ENCODE measurements at regions not wholly inside any gene's neighbourhood (a gene's known extent, or its start where the extent isn't known, plus 50 kb on each side); places are given as distances from the start of the nearest gene placed in this dataset.

DNA sequence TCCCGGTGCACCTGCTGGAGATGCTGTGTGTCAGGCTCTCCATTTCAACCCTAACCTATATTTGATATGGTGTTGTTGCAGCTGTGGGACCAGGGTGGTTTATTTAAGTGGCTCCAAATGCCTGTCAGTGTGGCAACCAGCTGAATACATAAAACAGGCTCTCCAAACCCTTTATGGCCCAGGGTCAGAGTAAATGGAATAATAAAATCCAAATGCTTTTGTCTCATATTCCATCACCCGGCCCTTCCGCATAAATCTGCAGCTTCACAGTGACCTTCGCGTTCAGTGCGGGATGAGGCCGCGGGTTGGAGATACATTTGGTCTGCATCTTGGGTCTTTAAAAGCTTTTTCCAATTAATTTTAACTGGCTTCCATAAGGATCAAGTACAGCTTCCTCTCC lies 382.1 kb upstream of the NR2F2 start:
- no peak for DNase-seq (ENCODE audit: low read depth)
- no peak overlapping the region for H3K4me3 ChIP-seq (ENCODE audit: low read length)
- TF ChIP-seq, protein P1, sequence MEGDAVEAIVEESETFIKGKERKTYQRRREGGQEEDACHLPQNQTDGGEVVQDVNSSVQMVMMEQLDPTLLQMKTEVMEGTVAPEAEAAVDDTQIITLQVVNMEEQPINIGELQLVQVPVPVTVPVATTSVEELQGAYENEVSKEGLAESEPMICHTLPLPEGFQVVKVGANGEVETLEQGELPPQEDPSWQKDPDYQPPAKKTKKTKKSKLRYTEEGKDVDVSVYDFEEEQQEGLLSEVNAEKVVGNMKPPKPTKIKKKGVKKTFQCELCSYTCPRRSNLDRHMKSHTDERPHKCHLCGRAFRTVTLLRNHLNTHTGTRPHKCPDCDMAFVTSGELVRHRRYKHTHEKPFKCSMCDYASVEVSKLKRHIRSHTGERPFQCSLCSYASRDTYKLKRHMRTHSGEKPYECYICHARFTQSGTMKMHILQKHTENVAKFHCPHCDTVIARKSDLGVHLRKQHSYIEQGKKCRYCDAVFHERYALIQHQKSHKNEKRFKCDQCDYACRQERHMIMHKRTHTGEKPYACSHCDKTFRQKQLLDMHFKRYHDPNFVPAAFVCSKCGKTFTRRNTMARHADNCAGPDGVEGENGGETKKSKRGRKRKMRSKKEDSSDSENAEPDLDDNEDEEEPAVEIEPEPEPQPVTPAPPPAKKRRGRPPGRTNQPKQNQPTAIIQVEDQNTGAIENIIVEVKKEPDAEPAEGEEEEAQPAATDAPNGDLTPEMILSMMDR (conservative IDR thresholded peaks at IDR 0.05; ENCODE audit: low read depth, low read length), result no peak

DNA sequence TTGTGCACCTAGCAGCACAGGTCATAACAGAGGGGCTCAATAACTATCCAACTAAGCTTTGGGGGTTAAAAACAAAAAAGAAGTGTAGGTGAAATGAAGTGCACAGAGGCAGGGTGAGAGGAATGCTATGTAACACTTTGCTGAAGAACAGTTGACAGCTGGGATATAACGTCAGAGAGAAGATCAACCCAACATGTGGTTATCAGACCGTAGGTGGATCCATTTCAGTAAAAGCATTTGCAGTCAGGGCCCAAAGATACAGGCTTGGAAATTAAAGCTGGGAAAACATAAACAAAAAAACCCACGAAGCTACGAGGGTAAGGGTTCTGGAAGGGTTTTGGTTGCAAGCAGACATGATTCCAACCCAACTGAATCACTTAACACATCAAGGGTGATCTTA lies 377.5 kb upstream of the NR2F2 start:
- no peak overlapping the region for H3K4me3 ChIP-seq (ENCODE audit: low read length)
- DNase-seq (ENCODE audit: low read depth), result no peak
- TF ChIP-seq, protein P1 (conservative IDR thresholded peaks at IDR 0.05; ENCODE audit: low read depth, low read length), result no peak

DNA sequence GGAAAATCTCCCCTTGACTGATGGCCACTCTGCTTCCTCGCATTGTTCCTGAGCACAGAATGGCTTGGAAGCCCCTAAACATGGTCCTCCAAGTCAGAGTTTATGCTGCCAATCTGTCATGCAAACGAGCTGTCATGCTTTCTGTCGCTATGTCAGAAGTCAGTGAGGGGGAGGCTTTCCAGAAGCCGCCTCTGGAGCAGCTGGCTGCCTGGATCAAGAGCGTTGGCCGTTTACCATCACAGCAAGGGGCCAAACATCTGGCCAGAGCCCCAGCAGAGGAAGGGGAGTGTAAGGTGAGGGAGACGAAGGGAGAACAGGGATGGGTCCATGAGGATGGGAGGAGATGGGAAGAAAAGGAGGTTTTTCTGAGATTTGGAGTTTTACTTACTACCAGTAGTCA lies 372.6 kb upstream of the NR2F2 start:
- H3K4me3 ChIP-seq (ENCODE audit: low read length), result no peak overlapping the region
- TF ChIP-seq, protein P1 (conservative IDR thresholded peaks at IDR 0.05; ENCODE audit: low read depth, low read length), result no peak
- no peak for DNase-seq (ENCODE audit: low read depth)

DNA sequence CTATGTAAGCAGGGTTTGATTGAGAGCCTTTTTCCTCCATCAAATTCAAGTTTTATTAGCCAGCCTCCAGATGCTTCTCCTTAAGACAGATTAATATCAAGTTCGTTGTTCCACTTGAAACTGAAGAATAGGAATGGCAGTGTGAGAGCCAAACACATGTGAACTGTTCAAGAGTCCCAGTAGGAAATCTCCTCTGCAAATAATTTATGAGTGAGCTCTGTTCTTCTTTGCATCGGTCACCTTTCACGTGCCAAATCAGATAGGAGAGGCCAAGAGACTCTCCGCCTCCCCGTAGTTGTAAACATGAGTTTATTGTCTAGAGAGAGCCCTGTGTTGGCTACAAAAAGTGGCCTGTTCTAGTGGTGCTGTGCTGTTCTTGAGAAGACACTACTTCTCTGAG lies 372.1 kb upstream of the NR2F2 start:
- no peak for DNase-seq (ENCODE audit: low read depth)
- no peak overlapping the region for H3K4me3 ChIP-seq (ENCODE audit: low read length)
- TF ChIP-seq, protein P1 (conservative IDR thresholded peaks at IDR 0.05; ENCODE audit: low read depth, low read length), result no peak

DNA sequence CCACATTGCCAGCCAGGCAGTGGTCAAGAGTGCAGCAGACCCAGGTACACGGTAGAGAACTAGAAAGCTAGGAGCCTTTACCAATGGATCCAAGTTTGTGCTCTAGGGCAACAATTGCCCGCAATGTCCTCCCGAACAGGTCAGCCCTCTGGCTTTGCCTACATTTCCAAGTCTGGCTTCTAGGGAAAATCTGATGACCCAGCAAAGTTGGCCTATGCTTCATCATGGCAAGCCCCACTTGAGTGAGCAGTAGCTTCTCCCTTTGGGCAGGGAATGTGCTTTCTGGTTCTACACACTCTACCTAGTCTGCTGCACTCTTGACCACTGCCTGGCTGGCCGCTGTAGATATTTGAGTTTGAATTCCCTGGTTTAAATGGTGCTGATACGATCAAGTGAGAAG lies 361.6 kb upstream of the NR2F2 start:
- no peak overlapping the region for H3K4me3 ChIP-seq (ENCODE audit: low read length)
- no peak for DNase-seq (ENCODE audit: low read depth)
- TF ChIP-seq, protein P1 (conservative IDR thresholded peaks at IDR 0.05; ENCODE audit: low read depth, low read length), result no peak

DNA sequence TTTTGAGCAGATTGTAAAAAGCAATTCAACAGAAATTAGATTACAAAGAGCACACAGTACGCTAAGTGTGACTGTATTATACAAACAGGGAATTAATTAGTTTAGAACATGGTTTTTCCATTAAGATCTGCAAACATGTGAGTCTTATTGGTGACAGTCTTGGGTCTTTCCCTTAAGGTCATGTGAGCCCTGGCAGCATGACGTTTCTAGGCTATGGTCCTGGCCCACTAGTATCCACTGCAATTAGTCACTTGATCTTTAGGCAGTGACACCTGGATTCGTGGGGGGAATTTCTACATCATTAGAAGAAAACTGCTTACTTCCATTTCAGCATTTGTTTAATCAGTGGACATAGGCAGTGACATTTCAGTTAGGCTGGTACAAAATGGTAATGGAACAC lies 360.2 kb upstream of the NR2F2 start:
- no peak overlapping the region for H3K4me3 ChIP-seq (ENCODE audit: low read length)
- DNase-seq (ENCODE audit: low read depth), result no peak
- TF ChIP-seq, protein P1 (conservative IDR thresholded peaks at IDR 0.05; ENCODE audit: low read depth, low read length), result no peak

DNA sequence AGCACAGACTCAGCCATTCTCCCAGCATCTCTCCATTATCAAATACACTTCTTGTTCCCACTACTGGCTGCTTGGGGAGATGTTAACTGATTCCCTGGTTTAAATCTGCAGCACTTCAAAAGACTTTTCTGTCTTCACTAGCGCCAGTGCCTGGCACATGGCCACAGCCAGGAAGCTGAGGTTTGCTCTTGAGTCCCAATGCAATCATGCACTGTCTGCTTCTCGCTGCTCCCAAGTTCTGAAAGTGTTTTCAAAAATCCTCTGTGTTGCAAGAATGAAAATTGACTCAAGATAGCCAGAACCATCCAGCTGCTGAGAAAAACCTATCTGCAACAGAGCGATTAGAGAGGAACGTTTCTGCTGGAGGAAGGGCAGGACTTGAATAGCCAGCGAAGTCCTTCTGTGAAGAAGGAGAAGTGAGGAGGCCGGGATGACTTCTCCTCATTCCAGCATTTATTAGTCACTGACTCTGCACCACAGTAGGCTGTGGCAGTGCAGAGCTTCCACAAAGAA lies 358.4 kb upstream of the NR2F2 start:
- no peak overlapping the region for H3K4me3 ChIP-seq (ENCODE audit: low read length)
- no peak for DNase-seq (ENCODE audit: low read depth)
- TF ChIP-seq, protein P1 (conservative IDR thresholded peaks at IDR 0.05; ENCODE audit: low read depth, low read length), result no peak
